Body of pancreas (tissue), 4 donors: ENCODE measurements at regions not wholly inside any gene's neighbourhood (a gene's known extent, or its start where the extent isn't known, plus 50 kb on each side); places are given as distances from the start of the nearest gene placed in this dataset.

Experiments used
- POLR2A ChIP-seq, 3 donors: fragments of 450-650 bp; IDR thresholded peaks; one replicate each; pipeline ENCODE4 v1.6.1; 2016; ENCODE audit warnings: antibody characterized with exemption in 3 of 3, mild to moderate bottlenecking in 2 of 3
- TF ChIP-seq, protein P1 (sequence below), 7 experiments: fragments of 450-650 bp in 4 of 7; fragments of 200-600 bp in 3 of 7; sonication (generic) in 3 of 7; IDR thresholded peaks; one replicate each; pipeline ENCODE4 v1.5.1; 2016 to 2019; ENCODE audit warnings: antibody characterized with exemption in 7 of 7

DNA sequence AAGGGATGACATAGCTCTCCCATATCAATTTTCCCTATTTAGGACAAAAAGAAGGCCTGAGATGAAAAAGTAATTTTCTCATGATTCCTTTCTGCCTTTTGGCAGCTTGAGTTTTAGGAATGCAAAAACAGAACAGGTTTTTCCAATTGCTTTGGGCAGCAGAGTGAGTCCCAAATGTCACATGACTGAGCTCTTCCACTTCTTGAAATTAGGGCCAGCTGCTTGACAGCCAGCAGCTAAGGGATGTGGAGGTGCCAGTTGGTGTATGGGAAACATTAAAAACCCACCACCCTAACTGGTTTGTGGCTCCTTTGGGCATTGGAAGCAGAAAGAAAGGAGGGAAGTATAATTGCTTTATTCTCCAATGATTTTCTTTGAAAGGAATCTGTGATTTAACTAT is 133.8 kb upstream of the FAM20A start:
- TF ChIP-seq, protein P1, sequence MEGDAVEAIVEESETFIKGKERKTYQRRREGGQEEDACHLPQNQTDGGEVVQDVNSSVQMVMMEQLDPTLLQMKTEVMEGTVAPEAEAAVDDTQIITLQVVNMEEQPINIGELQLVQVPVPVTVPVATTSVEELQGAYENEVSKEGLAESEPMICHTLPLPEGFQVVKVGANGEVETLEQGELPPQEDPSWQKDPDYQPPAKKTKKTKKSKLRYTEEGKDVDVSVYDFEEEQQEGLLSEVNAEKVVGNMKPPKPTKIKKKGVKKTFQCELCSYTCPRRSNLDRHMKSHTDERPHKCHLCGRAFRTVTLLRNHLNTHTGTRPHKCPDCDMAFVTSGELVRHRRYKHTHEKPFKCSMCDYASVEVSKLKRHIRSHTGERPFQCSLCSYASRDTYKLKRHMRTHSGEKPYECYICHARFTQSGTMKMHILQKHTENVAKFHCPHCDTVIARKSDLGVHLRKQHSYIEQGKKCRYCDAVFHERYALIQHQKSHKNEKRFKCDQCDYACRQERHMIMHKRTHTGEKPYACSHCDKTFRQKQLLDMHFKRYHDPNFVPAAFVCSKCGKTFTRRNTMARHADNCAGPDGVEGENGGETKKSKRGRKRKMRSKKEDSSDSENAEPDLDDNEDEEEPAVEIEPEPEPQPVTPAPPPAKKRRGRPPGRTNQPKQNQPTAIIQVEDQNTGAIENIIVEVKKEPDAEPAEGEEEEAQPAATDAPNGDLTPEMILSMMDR (IDR thresholded peaks at IDR 0.05) = no peak
- TF ChIP-seq POLR2A (IDR thresholded peaks at IDR 0.05) = no peak
